GM12878 (cell line): ENCODE measurements at regions not wholly inside any gene's neighbourhood (a gene's known extent, or its start where the extent isn't known, plus 50 kb on each side); places are given as distances from the start of the nearest gene placed in this dataset.

Experiments used
- ATAC-seq: fragments of 200-7000 bp; cut with Tn5 transposase; 3 replicates; pipeline ENCODE4 v1.9.1; 2020; ENCODE audit warnings: mild to moderate bottlenecking, moderate library complexity
- BruUV-seq: library from RNA; stranded (reverse); fragments of 400-500 nt; replicated peaks from 2 replicates; lab custom pipeline; 2021; lab: Mats Ljungman, UMichigan
- CTCF ChIA-PET: fragments of 300-600 bp; sonication (Branson Sonifier 250); formaldehyde crosslinking; extraction: SDS; loops from one replicate; lab custom pipeline; 2021; ENCODE audit warnings: inconsistent platforms; lab: Yijun Ruan, JAX
- POLR2A ChIA-PET: fragments of 350-600 bp; formaldehyde crosslinking; extraction: SDS; loops from one replicate; lab custom pipeline; 2021; ENCODE audit warnings: inconsistent platforms; lab: Charles Lee
- RAD21 ChIA-PET: fragments of 300-600 bp; sonication (Branson Sonifier 250); formaldehyde crosslinking; loops from one replicate; lab custom pipeline; 2023; ENCODE audit warnings: antibody characterized with exemption; ENCODE audit not compliant: unreplicated experiment; lab: Charles Lee
- SMC1A ChIA-PET: fragments of 300-600 bp; sonication (Branson Sonifier 250); formaldehyde crosslinking; loops from one replicate; lab custom pipeline; 2023; ENCODE audit not compliant: unreplicated experiment, uncharacterized antibody; lab: Charles Lee
- DNase-seq: peaks from one replicate; pipeline ENCODE4 v3.0.0-alpha.2; 2011; ENCODE audit warnings: low read depth, low spot score
- FAIRE-seq: peaks from 3 replicates; lab custom pipeline; 2011; peaks lifted over from hg19 to GRCh38; lab: Jason Lieb, UNC
- H2AFZ ChIP-seq: 2 replicates; pipeline ENCODE4 v1.6.0; 2011; ENCODE audit warnings: low read depth, low read length, control low read depth; ENCODE audit not compliant: control insufficient read depth
- H3K27ac ChIP-seq: 2 replicates; pipeline ENCODE4 v1.5.1; 2011; ENCODE audit warnings: control low read depth; ENCODE audit not compliant: control insufficient read depth, insufficient read depth
- H3K27me3 ChIP-seq, 2 experiments: replicated peaks in 1 of 2; 2 replicates each; pipeline versions ENCODE4 v1.6.0 to v1.6.1; 2011; ENCODE audit warnings: low read length in 1 of 2; ENCODE audit not compliant: control insufficient read depth in 2 of 2, insufficient read depth in 2 of 2
- H3K36me3 ChIP-seq, 2 experiments: 2 replicates each; pipeline ENCODE4 v1.5.1; 2011; ENCODE audit warnings: low read length in 1 of 2; ENCODE audit not compliant: control insufficient read depth in 2 of 2, insufficient read depth in 2 of 2
- H3K4me1 ChIP-seq: 2 replicates; pipeline ENCODE4 v1.6.1; 2011; ENCODE audit warnings: mild to moderate bottlenecking, low read length, moderate library complexity, mixed read lengths; ENCODE audit not compliant: control insufficient read depth, insufficient read depth
- H3K4me2 ChIP-seq: 2 replicates; pipeline ENCODE4 v1.6.0; 2011; ENCODE audit warnings: control low read depth; ENCODE audit not compliant: control insufficient read depth, insufficient read depth
- H3K4me3 ChIP-seq: fragments of 200-600 bp; sonication (generic); 2 replicates; pipeline ENCODE4 v1.5.1; 2016
- H3K79me2 ChIP-seq: 2 replicates; pipeline ENCODE4 v1.6.0; 2011; ENCODE audit warnings: low read length; ENCODE audit not compliant: control insufficient read depth, insufficient read depth
- H3K9ac ChIP-seq: 2 replicates; pipeline ENCODE4 v1.8.0; 2011; ENCODE audit warnings: low read length, control low read depth, mixed read lengths; ENCODE audit not compliant: control insufficient read depth, insufficient read depth
- H3K9me3 ChIP-seq: replicated peaks from 3 replicates; pipeline ENCODE4 v1.5.1; 2011; ENCODE audit warnings: mild to moderate bottlenecking, low read length; ENCODE audit not compliant: control insufficient read depth, insufficient read depth
- H4K20me1 ChIP-seq: 2 replicates; pipeline ENCODE4 v1.6.0; 2011; ENCODE audit not compliant: control insufficient read depth, insufficient read depth
- BHLHE40 ChIP-seq, 2 experiments: fragments of 450-650 bp in 1 of 2; IDR thresholded peaks; 2 replicates each; pipeline ENCODE4 v1.6.1; 2011 to 2017; ENCODE audit warnings: low read depth in 2 of 2, borderline replicate concordance in 1 of 2, improper control_type of control experiment in 1 of 2, low read length in 1 of 2, mild to moderate bottlenecking in 1 of 2
- CREB1 ChIP-seq: IDR thresholded peaks from 2 replicates; pipeline ENCODE4 v1.6.1; 2012; ENCODE audit warnings: low read depth, mild to moderate bottlenecking, inconsistent platforms
- HCFC1 ChIP-seq: fragments of 150-350 bp; IDR thresholded peaks from 2 replicates; pipeline ENCODE4 v1.6.1; 2014; ENCODE audit warnings: low read length
- KLF5 ChIP-seq: fragments of 450-650 bp; IDR thresholded peaks from 2 replicates; pipeline ENCODE4 v1.6.1; 2014; ENCODE audit warnings: mild to moderate bottlenecking; ENCODE audit not compliant: partially characterized antibody
- MYB ChIP-seq: fragments of 150-350 bp; IDR thresholded peaks from 2 replicates; pipeline ENCODE4 v1.6.1; 2014; ENCODE audit warnings: mild to moderate bottlenecking, low read depth, low read length, borderline replicate concordance
- NR2F1 ChIP-seq: fragments of 450-650 bp; conservative IDR thresholded peaks from 2 replicates; pipeline ENCODE4 v1.6.1; 2017; ENCODE audit warnings: mild to moderate bottlenecking
- PAX5 ChIP-seq: IDR thresholded peaks from 2 replicates; pipeline ENCODE4 v1.6.1; 2011; ENCODE audit warnings: low read depth, low read length, borderline replicate concordance
- POLR2A ChIP-seq: IDR thresholded peaks from 2 replicates; pipeline ENCODE4 v1.6.1; 2011; ENCODE audit warnings: low read depth, mild to moderate bottlenecking, low read length
- SMAD5 ChIP-seq: IDR thresholded peaks from 2 replicates; pipeline ENCODE4 v1.6.1; 2016; ENCODE audit warnings: antibody characterized with exemption, low read depth
- SPI1 ChIP-seq: IDR thresholded peaks from 2 replicates; pipeline ENCODE4 v1.6.1; 2011; ENCODE audit warnings: low read depth, mild to moderate bottlenecking, low read length, moderate library complexity, borderline replicate concordance; ENCODE audit not compliant: insufficient read depth
- SRF ChIP-seq, 2 experiments: IDR thresholded peaks; 2 replicates each; pipeline ENCODE4 v1.6.1; 2011; ENCODE audit warnings: low read depth in 2 of 2, low read length in 2 of 2, mild to moderate bottlenecking in 1 of 2, moderate library complexity in 1 of 2
- TCF7 ChIP-seq: IDR thresholded peaks from 2 replicates; pipeline ENCODE4 v1.6.1; 2014; ENCODE audit warnings: antibody characterized with exemption, borderline replicate concordance
- ZNF207 ChIP-seq: fragments of 450-650 bp; IDR thresholded peaks from 2 replicates; pipeline ENCODE4 v1.6.1; 2014; ENCODE audit warnings: antibody characterized with exemption, mild to moderate bottlenecking, borderline replicate concordance
- WGBS: methylation state at CpG from one replicate; pipeline ENCODE4 v1.1.6; 2016; ENCODE audit warnings: low lambda C conversion rate; ENCODE audit not compliant: insufficient replicate concordance, insufficient coverage; ENCODE audit errors: missing lambda C conversion rate; 5-methylcytosine and 5-hydroxymethylcytosine counted together
- in situ Hi-C: fragments of 300-500 bp; cut with MboI; formaldehyde crosslinking; loops from 9 replicates; pipeline ENCODE4 v1.14.3; 2018; ENCODE audit warnings: mixed read lengths
- intact Hi-C: fragments of 100-400 bp; cut with micrococcal nuclease; formaldehyde crosslinking; loops from one replicate; pipeline ENCODE4 v1.14.2; 2022; ENCODE audit not compliant: unreplicated experiment
- TF ChIP-seq, protein P1 (sequence below): fragments of 450-650 bp; formaldehyde crosslinking; IDR thresholded peaks from 2 replicates; pipeline ENCODE4 v1.4.0; 2022; ENCODE audit warnings: mild to moderate bottlenecking, moderate library complexity
- TF ChIP-seq, protein P2 (sequence below): IDR thresholded peaks from 2 replicates; pipeline ENCODE4 v1.6.1; 2011; ENCODE audit warnings: borderline replicate concordance, low read depth, mild to moderate bottlenecking, moderate library complexity, low read length; ENCODE audit not compliant: insufficient read depth, poor library complexity, severe bottlenecking
- TF ChIP-seq, protein P3 (sequence below): fragments of 450-650 bp; IDR thresholded peaks from 2 replicates; pipeline ENCODE4 v1.6.1; 2016; ENCODE audit warnings: mild to moderate bottlenecking
- TF ChIP-seq, protein P4 (sequence below): fragments of 450-650 bp; IDR thresholded peaks from 2 replicates; pipeline ENCODE4 v1.6.1; 2017; ENCODE audit warnings: borderline replicate concordance

DNA sequence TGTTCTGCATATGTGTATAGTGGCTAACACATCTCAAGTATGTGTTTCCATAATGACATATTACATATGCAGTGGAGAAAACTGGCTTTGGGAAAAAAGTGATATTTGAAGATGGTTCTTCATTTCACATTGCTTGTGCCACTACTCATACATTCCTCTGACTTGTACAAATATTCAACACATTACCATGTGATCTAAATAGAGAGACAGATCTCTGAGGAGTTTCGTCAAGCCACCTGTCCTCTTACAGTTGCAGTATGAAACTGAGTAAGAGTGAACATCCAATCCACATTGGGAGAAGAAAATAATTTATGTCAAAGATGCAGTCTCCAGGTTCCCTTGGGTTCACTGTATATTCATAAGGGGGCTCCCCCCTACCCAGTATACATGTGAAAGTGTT is 123.9 kb downstream of the KDR start:
- H3K9me3 ChIP-seq, result no peaks in the 10 kb centered on the region
- SMC1A ChIA-PET, result no interaction called here
- RAD21 ChIA-PET, result no interaction called here

More for the DNA sequence above, 123.9 kb downstream of the KDR start:
- FAIRE-seq (no peak), ATAC-seq (no peak), DNase-seq (no peak)
- Histone ChIP-seq H3K4me1 (no peaks in the 10 kb centered on the region), H3K27ac (no peak overlapping the region), H4K20me1 (no peaks in the 10 kb centered on the region), H3K27me3 (no peaks in the 10 kb centered on the region), H3K4me2 (no peak overlapping the region), H3K4me3 (no peak overlapping the region), H3K9ac (no peak overlapping the region), H2AFZ (no peak overlapping the region), H3K79me2 (no peaks in the 10 kb centered on the region), H3K36me3 (no peaks in the 10 kb centered on the region)
- TF ChIP-seq, protein P1, sequence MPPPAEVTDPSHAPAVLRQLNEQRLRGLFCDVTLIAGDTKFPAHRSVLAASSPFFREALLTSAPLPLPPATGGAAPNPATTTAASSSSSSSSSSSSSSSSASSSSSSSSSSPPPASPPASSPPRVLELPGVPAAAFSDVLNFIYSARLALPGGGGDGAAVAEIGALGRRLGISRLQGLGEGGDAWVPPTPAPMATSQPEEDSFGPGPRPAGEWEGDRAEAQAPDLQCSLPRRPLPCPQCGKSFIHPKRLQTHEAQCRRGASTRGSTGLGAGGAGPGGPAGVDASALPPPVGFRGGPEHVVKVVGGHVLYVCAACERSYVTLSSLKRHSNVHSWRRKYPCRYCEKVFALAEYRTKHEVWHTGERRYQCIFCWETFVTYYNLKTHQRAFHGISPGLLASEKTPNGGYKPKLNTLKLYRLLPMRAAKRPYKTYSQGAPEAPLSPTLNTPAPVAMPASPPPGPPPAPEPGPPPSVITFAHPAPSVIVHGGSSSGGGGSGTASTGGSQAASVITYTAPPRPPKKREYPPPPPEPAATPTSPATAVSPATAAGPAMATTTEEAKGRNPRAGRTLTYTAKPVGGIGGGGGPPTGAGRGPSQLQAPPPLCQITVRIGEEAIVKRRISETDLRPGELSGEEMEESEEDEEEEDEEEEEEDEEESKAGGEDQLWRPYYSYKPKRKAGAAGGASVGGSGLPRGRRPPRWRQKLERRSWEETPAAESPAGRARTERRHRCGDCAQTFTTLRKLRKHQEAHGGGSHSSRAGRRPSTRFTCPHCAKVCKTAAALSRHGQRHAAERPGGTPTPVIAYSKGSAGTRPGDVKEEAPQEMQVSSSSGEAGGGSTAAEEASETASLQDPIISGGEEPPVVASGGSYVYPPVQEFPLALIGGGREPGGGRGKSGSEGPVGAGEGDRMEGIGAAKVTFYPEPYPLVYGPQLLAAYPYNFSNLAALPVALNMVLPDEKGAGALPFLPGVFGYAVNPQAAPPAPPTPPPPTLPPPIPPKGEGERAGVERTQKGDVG (CRISPR knock-in tag), result no peak
- TF ChIP-seq MYB (no peak), SRF (IDR thresholded peaks at IDR 0.05; ENCODE audit: low read depth in 2 of 2, low read length in 2 of 2) (no peak), ZNF207 (no peak), BHLHE40 (IDR thresholded peaks at IDR 0.05; ENCODE audit: borderline replicate concordance in 1 of 2, low read depth in 2 of 2, low read length in 1 of 2) (no peak), KLF5 (no peak), SMAD5 (no peak), TCF7 (no peak), HCFC1 (no peak), NR2F1 (no peak), PAX5 (no peak), SPI1 (no peak), CREB1 (no peak), POLR2A (no peak)
- TF ChIP-seq, protein P2, sequence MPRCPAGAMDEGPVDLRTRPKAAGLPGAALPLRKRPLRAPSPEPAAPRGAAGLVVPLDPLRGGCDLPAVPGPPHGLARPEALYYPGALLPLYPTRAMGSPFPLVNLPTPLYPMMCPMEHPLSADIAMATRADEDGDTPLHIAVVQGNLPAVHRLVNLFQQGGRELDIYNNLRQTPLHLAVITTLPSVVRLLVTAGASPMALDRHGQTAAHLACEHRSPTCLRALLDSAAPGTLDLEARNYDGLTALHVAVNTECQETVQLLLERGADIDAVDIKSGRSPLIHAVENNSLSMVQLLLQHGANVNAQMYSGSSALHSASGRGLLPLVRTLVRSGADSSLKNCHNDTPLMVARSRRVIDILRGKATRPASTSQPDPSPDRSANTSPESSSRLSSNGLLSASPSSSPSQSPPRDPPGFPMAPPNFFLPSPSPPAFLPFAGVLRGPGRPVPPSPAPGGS, result no peak
- TF ChIP-seq, protein P3, sequence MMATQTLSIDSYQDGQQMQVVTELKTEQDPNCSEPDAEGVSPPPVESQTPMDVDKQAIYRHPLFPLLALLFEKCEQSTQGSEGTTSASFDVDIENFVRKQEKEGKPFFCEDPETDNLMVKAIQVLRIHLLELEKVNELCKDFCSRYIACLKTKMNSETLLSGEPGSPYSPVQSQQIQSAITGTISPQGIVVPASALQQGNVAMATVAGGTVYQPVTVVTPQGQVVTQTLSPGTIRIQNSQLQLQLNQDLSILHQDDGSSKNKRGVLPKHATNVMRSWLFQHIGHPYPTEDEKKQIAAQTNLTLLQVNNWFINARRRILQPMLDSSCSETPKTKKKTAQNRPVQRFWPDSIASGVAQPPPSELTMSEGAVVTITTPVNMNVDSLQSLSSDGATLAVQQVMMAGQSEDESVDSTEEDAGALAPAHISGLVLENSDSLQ, result no peak
- TF ChIP-seq, protein P4, sequence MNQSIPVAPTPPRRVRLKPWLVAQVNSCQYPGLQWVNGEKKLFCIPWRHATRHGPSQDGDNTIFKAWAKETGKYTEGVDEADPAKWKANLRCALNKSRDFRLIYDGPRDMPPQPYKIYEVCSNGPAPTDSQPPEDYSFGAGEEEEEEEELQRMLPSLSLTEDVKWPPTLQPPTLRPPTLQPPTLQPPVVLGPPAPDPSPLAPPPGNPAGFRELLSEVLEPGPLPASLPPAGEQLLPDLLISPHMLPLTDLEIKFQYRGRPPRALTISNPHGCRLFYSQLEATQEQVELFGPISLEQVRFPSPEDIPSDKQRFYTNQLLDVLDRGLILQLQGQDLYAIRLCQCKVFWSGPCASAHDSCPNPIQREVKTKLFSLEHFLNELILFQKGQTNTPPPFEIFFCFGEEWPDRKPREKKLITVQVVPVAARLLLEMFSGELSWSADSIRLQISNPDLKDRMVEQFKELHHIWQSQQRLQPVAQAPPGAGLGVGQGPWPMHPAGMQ, result no peak
- POLR2A ChIA-PET, result no interaction called here
- in situ Hi-C loops (no loop called here), intact Hi-C loops (no loop called here)
- no TSS peak for BruUV-seq
- CTCF ChIA-PET, result interaction anchor here (1.2 to 1.3 kb wide), 2 partner anchors 29 to 183 kb away, joined by 3 read pairs; no protein-coding TSS in a partner anchor
- 0% methylated on average over 1 of the region's 1 CpG for WGBS
